NOMO-1 (cell line): ENCODE measurements at regions not wholly inside any gene's neighbourhood (a gene's known extent, or its start where the extent isn't known, plus 50 kb on each side); places are given as distances from the start of the nearest gene placed in this dataset.

Experiments used
- DNase-seq, 2 experiments: peaks; one replicate each; lab custom pipeline; 2025; ENCODE audit not compliant: unreplicated experiment in 2 of 2; lab: John Stamatoyannopoulos, UW

GRCh38 chr10:36506261-36506660 is 619.1 kb upstream of the ANKRD30A start:
- no peak for DNase-seq

- no peak for DNase-seq
Observed at GRCh38 chr10:36504758-36505157, 620.6 kb upstream of the ANKRD30A start.

GRCh38 chr10:36500266-36500665 is 625.1 kb upstream of the ANKRD30A start:
- DNase-seq = no peak

- DNase-seq = no peak
Observed at GRCh38 chr10:36499693-36500092, 625.7 kb upstream of the ANKRD30A start.

- DNase-seq = no peak
Observed at GRCh38 chr10:36496758-36497157, 628.6 kb upstream of the ANKRD30A start.

GRCh38 chr10:36494371-36494770 is 631.0 kb upstream of the ANKRD30A start:
- no peak for DNase-seq

- no peak for DNase-seq
Observed at GRCh38 chr10:36493516-36493880, 631.9 kb upstream of the ANKRD30A start.

- DNase-seq = no peak
Observed at GRCh38 chr10:36492590-36493515, 632.5 kb upstream of the ANKRD30A start.

- no peak for DNase-seq
Observed at GRCh38 chr10:36491926-36492325, 633.5 kb upstream of the ANKRD30A start.

GRCh38 chr10:36489611-36490228 is 635.7 kb upstream of the ANKRD30A start:
- DNase-seq = no peak

GRCh38 chr10:36489181-36489580 is 636.2 kb upstream of the ANKRD30A start:
- no peak for DNase-seq

- no peak for DNase-seq
Observed at GRCh38 chr10:36488579-36488978, 636.8 kb upstream of the ANKRD30A start.

GRCh38 chr10:36479073-36479472 is 646.3 kb upstream of the ANKRD30A start:
- no peak for DNase-seq

- DNase-seq = no peak
Observed at GRCh38 chr10:36476399-36476798, 649.0 kb upstream of the ANKRD30A start.

- DNase-seq = no peak
Observed at GRCh38 chr10:36475746-36476145, 649.7 kb upstream of the ANKRD30A start.

GRCh38 chr10:36474456-36474855 is 650.9 kb upstream of the ANKRD30A start:
- DNase-seq = no peak

GRCh38 chr10:36473122-36473521 is 652.3 kb upstream of the ANKRD30A start:
- no peak for DNase-seq

- DNase-seq = no peak
Observed at GRCh38 chr10:36469585-36469984, 655.8 kb upstream of the ANKRD30A start.

- DNase-seq = no peak
Observed at GRCh38 chr10:36468620-36469019, 656.8 kb upstream of the ANKRD30A start.

- DNase-seq = no peak
Observed at GRCh38 chr10:36465604-36466379, 659.6 kb upstream of the ANKRD30A start.

- no peak for DNase-seq
Observed at GRCh38 chr10:36464291-36464690, 661.1 kb upstream of the ANKRD30A start.
